ENCODE measurements at regions not wholly inside any gene's neighbourhood (a gene's known extent, or its start where the extent isn't known, plus 50 kb on each side); places are given as distances from the start of the nearest gene placed in this dataset.

DNA sequence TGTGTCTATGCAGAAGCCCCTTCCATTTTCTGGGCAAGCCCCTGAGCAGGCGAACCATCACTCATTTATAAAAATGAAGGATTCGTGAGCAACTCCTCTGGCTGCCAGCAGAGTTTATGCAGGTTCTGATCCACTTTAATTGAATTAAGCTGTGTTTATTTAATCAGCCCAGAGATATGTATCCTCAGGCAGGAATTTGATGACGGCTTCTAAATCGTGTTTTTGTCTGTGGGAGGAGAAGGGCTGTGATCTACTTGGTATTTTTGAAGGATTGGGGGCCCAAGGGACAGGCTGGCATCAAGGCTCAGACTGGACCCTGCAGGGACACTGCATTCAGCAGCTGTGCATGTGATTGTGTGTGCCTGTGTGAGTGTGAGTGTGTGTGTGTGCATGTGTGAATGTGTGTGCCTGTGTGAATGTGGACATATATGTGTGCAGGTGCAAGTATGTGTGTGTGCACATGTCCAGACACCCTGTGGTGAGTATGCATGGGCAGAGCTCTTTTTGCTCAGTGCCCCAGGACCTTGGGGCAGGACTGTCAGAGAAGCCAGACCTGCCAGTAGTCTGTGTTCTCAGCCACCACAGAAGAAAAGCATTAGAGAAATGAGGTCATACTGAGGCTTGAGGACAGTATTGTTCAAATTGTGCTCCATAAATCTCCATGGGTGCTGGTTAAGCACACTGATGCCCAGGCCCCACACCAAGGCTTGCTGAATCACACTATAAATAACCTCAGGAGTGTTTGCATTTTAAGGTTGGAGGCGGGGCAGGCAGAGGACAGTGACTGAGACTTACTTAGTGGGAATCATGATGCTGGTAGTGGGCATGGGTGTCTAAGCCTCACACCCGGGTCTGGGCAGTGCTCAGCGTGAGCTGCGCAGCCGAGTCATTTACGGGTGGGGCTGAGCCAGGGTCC, 164.0 kb downstream of the CARTPT start:
- no peak for TF ChIP-seq ZFX (IDR thresholded peaks at IDR 0.05; ENCODE audit: borderline replicate concordance)
- TF ChIP-seq, protein P1, sequence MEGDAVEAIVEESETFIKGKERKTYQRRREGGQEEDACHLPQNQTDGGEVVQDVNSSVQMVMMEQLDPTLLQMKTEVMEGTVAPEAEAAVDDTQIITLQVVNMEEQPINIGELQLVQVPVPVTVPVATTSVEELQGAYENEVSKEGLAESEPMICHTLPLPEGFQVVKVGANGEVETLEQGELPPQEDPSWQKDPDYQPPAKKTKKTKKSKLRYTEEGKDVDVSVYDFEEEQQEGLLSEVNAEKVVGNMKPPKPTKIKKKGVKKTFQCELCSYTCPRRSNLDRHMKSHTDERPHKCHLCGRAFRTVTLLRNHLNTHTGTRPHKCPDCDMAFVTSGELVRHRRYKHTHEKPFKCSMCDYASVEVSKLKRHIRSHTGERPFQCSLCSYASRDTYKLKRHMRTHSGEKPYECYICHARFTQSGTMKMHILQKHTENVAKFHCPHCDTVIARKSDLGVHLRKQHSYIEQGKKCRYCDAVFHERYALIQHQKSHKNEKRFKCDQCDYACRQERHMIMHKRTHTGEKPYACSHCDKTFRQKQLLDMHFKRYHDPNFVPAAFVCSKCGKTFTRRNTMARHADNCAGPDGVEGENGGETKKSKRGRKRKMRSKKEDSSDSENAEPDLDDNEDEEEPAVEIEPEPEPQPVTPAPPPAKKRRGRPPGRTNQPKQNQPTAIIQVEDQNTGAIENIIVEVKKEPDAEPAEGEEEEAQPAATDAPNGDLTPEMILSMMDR (IDR thresholded peaks at IDR 0.05), result no peak
- H3K27ac ChIP-seq, result peak overlapping the region; percentile 53

DNA sequence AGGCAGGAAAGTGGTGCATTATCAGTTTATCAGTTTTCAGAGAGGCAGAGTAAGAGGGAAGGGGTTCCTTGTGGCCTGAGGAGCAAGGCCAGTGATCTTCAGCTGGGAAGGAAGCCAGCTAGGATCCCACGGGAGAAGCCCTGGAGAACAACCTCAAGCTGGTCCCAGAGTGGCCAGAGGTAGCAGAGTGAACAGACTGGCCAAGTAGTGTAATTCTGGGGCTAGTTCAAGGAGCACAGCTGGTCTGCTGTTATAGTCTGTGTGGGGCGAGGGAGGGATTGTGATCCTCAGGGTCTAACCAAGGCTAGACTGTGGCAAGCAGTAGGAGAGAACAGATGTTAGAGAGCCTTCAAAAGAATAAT, 164.6 kb downstream of the CARTPT start:
- peak overlapping the region; percentile 53; the same call in 1 of the 2 replicates for H3K27ac ChIP-seq
- TF ChIP-seq ZFX (IDR thresholded peaks at IDR 0.05; ENCODE audit: borderline replicate concordance), result no peak
- TF ChIP-seq, protein P1 (IDR thresholded peaks at IDR 0.05), result no peak

DNA sequence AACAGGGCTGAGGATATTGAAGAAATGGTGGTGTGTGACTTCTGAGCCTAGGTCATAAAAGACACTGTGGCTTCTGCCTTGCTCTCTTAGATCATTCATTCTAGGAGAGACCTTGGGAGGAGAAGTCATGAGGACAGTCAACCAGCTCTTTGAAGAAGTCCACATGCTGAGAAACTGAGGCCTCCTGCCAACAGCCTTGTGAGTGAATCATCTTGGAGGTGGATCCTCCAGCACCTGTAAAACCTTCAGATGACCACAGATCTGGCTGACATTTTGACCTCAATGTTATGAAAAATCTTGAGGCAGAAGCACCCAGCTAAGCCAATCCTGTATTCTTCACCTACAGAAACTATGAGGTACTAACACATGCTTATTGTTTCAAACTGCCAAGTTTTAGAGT, 165.9 kb downstream of the CARTPT start:
- TF ChIP-seq ZFX (IDR thresholded peaks at IDR 0.05; ENCODE audit: borderline replicate concordance), result no peak
- TF ChIP-seq, protein P1 (IDR thresholded peaks at IDR 0.05), result no peak

DNA sequence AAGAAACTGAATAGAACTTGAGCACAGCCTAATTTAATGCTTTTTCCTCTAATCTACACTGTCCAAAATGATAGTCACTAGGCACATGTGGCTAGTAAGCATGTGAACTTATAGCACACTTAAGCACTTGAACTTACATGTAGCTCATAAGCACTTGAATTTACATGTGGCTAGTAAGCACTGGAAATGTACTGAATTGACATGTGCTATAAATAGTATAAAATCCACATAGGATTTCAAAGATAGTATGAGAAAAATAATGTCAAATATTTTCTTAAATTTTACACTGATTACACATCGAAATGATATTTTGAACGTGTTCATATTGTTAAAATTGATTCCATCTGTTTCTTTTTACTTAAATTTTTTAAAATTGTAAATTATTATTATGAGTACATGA, 167.3 kb downstream of the CARTPT start:
- TF ChIP-seq, protein P1 (IDR thresholded peaks at IDR 0.05), result no peak
- no peak for TF ChIP-seq ZFX (IDR thresholded peaks at IDR 0.05; ENCODE audit: borderline replicate concordance)
- H3K27ac ChIP-seq, result no peak overlapping the region

More for the DNA sequence above, 165.9 kb downstream of the CARTPT start:
- no peak overlapping the region for H3K27ac ChIP-seq

DNA sequence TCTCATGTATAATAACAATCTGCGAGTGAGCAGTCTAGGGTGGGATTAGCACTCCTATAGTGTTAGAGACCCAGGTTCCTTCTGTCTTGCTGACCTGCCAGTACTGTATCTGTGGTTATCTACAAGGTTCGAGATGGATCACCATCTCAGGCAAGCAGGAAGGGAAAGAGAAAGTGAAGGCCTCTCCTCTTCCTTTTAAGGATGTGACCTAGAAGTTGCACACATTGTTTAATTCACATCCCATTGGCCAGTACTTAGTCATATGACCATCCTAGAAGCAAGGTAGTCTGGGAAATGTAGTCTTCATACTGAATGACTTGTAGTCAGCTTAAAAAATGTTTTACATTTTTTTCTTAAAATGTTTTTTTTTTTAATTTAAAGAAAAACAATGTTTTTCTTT, 168.6 kb downstream of the CARTPT start:
- H3K27ac ChIP-seq, result no peak overlapping the region
- TF ChIP-seq, protein P1 (IDR thresholded peaks at IDR 0.05), result no peak
- TF ChIP-seq ZFX (IDR thresholded peaks at IDR 0.05; ENCODE audit: borderline replicate concordance), result no peak

DNA sequence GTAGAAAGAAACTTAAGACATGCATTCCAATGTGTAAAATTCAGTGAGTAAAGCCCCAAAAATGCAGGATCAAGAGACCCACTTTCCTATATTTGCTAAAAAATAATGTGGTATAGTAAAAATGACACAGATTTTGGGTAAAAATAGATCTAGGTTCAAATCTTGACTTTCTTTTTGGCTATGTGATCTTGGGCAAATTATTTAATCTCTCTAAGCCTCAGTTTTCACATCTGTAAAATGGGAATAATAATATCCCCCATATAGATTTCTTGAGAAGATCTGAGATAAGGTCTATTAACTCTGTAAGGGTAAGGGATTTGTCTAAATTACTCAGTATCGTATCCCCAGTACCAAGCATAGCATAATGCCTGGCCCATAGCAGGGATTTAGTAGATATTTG, 172.3 kb downstream of the CARTPT start:
- no peak overlapping the region for H3K27ac ChIP-seq
- TF ChIP-seq, protein P1 (IDR thresholded peaks at IDR 0.05), result no peak
- TF ChIP-seq ZFX (IDR thresholded peaks at IDR 0.05; ENCODE audit: borderline replicate concordance), result no peak

DNA sequence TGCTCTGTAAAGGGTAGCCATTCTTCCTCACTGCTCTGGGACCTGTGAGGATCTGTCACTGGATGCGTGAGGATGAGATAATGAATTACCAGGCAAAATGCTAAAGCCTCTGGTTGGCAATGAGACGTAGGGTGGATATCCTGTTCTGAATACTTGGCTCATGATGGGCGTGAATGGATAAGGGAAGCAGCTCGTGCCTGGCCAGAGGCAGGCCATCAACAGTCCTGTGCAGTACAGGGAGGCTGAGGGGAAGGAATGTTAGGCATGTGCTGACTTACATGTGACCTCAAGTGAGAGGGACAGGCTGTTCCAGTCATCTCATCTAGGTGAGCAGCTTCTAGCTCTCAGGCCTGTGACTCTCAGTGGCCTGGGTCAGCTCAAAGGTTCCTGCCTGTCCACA, 172.8 kb downstream of the CARTPT start:
- no peak for TF ChIP-seq ZFX (IDR thresholded peaks at IDR 0.05; ENCODE audit: borderline replicate concordance)
- TF ChIP-seq, protein P1 (IDR thresholded peaks at IDR 0.05), result no peak
- H3K27ac ChIP-seq, result no peak overlapping the region

All from 22Rv1 (cell line).